ENCODE measurements at regions not wholly inside any gene's neighbourhood (a gene's known extent, or its start where the extent isn't known, plus 50 kb on each side); places are given as distances from the start of the nearest gene placed in this dataset.

DNA sequence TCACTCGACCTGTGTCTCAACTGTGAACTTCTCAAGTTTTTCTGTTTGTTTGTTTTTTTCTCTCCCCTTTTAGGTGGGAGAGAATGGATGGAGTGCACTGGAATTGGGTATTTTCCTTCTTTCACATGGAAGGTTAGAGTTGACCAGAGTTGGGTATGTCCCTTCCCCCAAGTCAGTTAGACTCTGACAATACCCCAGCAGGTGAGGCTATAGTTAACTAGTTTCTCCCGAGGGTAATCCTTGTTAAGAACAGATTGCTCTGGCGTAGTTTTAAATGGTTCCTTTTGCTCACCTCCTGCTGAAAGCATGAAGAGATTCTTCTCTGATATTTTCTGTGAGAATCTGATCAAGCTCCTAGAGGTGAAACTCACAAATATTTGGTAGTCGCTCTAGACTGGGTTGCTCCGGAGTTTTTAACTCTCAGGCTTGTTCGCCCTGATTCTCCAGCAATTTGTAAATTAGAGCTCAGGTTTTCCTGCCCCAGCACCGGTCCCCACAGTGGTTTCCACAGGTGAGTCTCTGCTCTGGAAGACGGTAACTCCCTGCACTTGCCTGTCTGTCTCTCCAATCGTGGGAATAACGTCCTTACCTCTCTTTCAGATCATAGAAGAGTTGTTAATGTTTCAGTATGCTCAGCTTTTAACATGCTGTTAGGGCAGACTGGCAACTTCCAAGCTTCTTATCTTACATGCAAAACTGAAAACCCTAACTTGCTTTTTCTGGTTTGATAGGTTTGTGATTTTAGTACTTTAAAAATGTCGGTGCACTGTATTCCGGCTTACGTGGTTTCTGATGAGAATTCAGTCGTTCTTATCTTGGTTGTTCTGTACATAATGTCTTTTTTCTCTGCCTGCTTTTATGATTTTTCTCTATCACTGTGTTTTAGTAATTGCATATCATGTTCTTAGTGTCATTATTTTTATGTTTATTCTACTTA, 111.2 kb upstream of the HIVEP1 start:
- Histone ChIP-seq H3K9me3 (no peaks in the 10 kb centered on the region), H3K4me1 (ENCODE audit: control insufficient read depth in 1 of 2, low read depth in 2 of 2) (no peaks in the 10 kb centered on the region), H3K4me3 (no peak overlapping the region), H3K27me3 (replicated peaks; ENCODE audit: insufficient read depth) (no peaks in the 10 kb centered on the region), H3K27ac (no peak overlapping the region), H3K36me3 (no peaks in the 10 kb centered on the region)
- TF ChIP-seq, protein P1, sequence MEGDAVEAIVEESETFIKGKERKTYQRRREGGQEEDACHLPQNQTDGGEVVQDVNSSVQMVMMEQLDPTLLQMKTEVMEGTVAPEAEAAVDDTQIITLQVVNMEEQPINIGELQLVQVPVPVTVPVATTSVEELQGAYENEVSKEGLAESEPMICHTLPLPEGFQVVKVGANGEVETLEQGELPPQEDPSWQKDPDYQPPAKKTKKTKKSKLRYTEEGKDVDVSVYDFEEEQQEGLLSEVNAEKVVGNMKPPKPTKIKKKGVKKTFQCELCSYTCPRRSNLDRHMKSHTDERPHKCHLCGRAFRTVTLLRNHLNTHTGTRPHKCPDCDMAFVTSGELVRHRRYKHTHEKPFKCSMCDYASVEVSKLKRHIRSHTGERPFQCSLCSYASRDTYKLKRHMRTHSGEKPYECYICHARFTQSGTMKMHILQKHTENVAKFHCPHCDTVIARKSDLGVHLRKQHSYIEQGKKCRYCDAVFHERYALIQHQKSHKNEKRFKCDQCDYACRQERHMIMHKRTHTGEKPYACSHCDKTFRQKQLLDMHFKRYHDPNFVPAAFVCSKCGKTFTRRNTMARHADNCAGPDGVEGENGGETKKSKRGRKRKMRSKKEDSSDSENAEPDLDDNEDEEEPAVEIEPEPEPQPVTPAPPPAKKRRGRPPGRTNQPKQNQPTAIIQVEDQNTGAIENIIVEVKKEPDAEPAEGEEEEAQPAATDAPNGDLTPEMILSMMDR (IDR thresholded peaks at IDR 0.05), result no peak
- ATAC-seq (ENCODE audit: insufficient number of reproducible peaks, low FRiP score, low read depth) (no peak), DNase-seq (ENCODE audit: low spot score) (no peak)

GRCh38 chr6:11899645-11900044, 112.5 kb upstream of the HIVEP1 start:
- Histone ChIP-seq H3K36me3 (no peaks in the 10 kb centered on the region), H3K4me1 (ENCODE audit: control insufficient read depth in 1 of 2, low read depth in 2 of 2) (no peaks in the 10 kb centered on the region), H3K27me3 (replicated peaks; ENCODE audit: insufficient read depth) (no peaks in the 10 kb centered on the region), H3K4me3 (no peak overlapping the region), H3K27ac (no peak overlapping the region), H3K9me3 (no peaks in the 10 kb centered on the region)
- TF ChIP-seq, protein P1 (IDR thresholded peaks at IDR 0.05), result no peak
- DNase-seq (ENCODE audit: low spot score) (no peak), ATAC-seq (ENCODE audit: insufficient number of reproducible peaks, low FRiP score, low read depth) (no peak)

DNA sequence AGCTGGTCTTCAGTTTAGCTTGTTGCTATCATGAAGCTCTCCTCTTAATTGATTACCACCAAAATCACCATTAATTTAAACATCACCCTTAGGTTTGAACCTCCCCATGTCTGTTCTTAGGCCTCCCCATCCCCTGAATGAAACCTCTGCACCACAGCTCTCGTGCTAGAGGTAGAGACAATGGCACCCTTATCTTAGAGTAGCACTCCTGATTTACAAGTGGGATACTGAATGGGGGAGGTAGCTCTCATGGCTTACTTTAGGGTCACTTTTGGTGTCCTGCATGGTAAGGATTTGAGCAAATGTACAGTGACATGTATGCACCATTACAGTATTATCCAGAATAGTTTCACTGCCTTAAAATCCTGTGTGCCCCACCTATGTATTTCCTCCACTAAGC, 115.6 kb upstream of the ADTRP start:
- Histone ChIP-seq H3K4me3 (no peak overlapping the region), H3K4me1 (ENCODE audit: control insufficient read depth in 1 of 2, low read depth in 2 of 2) (no peaks in the 10 kb centered on the region), H3K36me3 (no peaks in the 10 kb centered on the region), H3K27ac (no peak overlapping the region), H3K9me3 (no peaks in the 10 kb centered on the region), H3K27me3 (replicated peaks; ENCODE audit: insufficient read depth) (no peaks in the 10 kb centered on the region)
- TF ChIP-seq, protein P1 (IDR thresholded peaks at IDR 0.05), result no peak
- no peak for ATAC-seq (ENCODE audit: insufficient number of reproducible peaks, low FRiP score, low read depth)
- DNase-seq (ENCODE audit: low spot score), result no peak

DNA sequence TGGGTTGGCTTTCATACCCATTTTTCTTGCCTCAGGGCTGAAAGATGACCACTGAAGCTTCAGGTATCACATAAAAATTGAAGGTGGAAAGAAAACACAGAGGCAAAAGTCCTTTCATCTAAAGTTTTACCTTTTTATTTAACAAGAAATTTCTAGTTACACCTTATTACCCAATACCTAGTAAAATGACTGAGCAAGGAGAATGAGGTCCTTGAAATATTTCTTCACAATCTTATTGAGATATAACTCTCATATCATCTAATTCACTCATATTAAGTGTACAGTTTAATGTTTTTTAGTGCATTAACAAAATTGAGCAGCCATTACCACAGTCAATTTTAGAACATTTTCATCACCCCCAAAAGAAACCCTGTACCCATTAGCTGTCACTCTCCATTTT, 112.9 kb upstream of the ADTRP start:
- H3K27me3 ChIP-seq (replicated peaks; ENCODE audit: insufficient read depth), result no peaks in the 10 kb centered on the region
- H3K9me3 ChIP-seq, result no peaks in the 10 kb centered on the region
- DNase-seq (ENCODE audit: low spot score) (no peak), ATAC-seq (ENCODE audit: insufficient number of reproducible peaks, low FRiP score, low read depth) (no peak)
- H3K36me3 ChIP-seq, result no peaks in the 10 kb centered on the region
- no peak overlapping the region for H3K4me3 ChIP-seq
- H3K27ac ChIP-seq, result no peak overlapping the region
- TF ChIP-seq, protein P1 (IDR thresholded peaks at IDR 0.05), result no peak
- no peaks in the 10 kb centered on the region for H3K4me1 ChIP-seq (ENCODE audit: control insufficient read depth in 1 of 2, low read depth in 2 of 2)

DNA sequence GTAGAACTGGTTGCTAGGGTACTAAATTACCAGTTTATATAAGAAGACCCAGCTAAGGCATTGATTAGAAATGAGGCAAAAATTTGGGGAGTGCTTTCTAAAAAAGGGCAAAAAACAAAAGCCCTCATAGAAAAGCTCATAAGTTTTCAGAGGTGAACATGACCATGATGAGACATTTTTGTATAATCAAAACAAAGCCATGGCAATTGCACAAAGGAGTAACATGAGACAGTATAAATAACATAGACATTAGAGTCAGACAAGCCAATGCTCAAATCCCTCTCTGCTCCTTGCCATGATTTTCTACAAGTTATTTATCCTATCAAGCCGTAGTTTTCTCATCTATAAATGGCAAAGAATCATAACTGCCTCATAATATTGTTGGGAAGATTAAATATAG, 112.2 kb upstream of the ADTRP start:
- Histone ChIP-seq H3K27me3 (replicated peaks; ENCODE audit: insufficient read depth) (no peaks in the 10 kb centered on the region), H3K36me3 (no peaks in the 10 kb centered on the region), H3K9me3 (no peaks in the 10 kb centered on the region), H3K4me1 (ENCODE audit: control insufficient read depth in 1 of 2, low read depth in 2 of 2) (no peaks in the 10 kb centered on the region), H3K27ac (no peak overlapping the region), H3K4me3 (no peak overlapping the region)
- TF ChIP-seq, protein P1 (IDR thresholded peaks at IDR 0.05), result no peak
- DNase-seq (ENCODE audit: low spot score) (no peak), ATAC-seq (ENCODE audit: insufficient number of reproducible peaks, low FRiP score, low read depth) (no peak)
